CMK (cell line): ENCODE measurements at regions not wholly inside any gene's neighbourhood (a gene's known extent, or its start where the extent isn't known, plus 50 kb on each side); places are given as distances from the start of the nearest gene placed in this dataset.

Experiments used
- DNase-seq: peaks from one replicate; pipeline ENCODE4 v3.0.0-alpha.2; 2010; ENCODE audit warnings: low read depth

DNA sequence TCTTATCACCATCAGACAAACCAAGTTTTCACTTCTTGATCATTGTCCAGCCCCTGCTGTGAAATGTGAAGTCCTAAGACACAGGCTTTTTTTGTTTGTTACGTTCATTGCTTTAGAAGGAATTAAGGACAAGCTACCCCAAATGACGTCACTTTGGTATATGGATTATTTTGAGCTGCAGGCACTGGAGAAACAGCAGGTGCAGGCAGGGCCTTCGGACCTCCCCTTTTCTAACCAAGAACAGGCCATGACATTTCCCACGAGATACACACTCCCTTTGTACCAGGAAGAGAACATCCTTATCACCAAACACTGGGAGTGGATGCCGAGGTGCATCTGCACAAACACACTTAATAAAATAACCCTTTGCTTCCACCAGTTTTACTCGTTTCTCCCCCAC lies 418.0 kb upstream of the SULF2 start:
- no peak for DNase-seq

DNA sequence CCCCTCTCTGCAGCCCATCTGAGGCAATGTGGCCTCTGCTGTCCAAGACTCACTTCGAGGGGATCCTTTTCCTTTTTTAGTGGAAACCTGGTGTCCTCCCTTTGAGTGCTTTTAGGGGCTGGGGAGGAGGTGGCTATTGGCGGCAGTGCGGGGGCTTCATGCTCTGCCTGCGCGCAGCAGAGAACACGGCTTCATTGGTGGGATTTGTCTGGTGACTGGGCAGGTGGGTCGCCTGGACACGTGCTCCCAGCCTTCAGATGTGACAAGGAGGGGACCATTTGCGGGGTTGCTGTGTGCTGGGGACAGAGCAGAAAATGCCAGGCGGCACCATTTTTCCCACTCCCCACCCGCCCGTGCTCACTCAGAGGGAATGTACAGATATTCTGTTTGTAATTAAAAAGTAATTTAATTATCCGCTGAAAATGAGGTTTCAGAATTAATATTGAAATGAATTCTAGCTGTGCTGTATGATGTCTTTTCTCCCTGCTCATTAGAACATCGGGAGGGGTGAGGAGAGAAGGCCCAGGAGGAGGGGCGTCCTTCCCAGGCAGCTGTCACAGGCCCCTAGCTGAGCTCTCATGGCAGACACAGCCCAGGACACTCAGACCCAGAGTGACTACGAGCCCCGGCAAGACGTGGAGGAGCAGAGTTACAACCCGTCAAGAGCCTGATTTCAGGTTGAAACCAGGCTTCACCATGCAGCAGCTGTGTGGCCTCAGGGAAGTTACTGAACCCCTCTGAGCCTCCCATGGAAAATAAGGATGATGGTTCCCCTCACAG lies 417.2 kb upstream of the SULF2 start:
- DNase-seq, result no peak

DNA sequence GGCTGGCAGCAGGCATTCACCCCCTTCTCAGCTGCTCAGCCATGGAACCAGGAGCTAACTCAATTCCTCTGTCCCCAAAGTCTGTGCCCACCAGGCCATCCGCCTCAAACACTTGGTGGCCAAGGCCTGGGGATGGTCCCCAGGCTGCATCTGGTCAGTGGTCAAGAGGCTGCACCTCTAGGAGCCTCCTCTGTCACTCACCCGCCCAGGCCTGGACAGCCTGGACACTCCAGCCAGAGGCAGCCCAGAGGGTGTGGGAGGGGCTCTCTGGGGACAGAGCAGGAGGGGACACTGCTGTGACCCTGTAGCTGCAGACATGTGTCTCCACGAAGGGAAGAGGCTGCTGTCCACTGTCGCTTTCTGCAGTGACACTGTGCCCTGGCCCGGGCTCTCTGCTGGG lies 416.6 kb upstream of the SULF2 start:
- DNase-seq, result no peak

DNA sequence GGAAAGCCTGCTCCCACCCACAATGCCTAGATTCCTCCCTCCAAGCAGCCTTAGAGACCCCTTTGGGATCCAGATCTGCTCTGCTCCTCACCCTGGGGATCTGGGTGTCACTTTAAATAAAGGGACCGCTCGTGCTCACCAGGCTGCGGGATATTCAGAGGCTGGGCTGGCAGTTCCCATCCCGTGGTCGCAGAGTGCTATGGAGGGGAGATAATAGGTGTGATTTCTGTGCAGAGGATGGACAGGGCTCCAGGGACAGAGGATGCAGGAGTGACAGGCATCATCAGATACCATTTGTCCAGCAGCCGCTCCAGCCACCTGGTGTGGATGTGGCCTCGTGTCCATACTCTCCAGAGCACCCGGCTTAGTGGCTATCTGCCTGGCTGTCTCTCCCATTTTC lies 415.9 kb upstream of the SULF2 start:
- no peak for DNase-seq

DNA sequence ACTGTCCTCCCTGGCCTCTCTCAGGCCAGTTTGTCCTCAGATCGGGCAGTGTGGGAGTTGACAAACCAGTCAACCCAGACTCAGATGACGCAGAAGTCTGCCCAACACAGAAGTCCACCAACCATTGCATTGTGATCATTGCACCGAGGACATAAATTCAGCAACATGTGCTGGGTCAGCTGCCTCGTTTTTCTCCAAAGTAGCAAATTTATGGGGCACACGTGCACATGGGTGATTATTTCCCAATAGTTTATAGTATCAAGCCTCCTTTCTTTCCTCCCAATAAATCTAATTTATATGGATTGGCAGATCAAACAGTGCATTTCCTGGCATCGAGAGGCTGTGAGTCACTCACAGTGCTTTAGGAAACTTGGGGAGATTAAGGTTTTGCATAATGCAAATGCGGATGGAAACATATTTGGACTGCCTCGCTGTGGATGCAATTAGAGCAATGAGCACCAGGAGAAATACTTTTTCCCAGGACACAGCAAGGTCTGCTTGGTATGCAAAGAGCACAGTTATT lies 413.7 kb upstream of the SULF2 start:
- no peak for DNase-seq

DNA sequence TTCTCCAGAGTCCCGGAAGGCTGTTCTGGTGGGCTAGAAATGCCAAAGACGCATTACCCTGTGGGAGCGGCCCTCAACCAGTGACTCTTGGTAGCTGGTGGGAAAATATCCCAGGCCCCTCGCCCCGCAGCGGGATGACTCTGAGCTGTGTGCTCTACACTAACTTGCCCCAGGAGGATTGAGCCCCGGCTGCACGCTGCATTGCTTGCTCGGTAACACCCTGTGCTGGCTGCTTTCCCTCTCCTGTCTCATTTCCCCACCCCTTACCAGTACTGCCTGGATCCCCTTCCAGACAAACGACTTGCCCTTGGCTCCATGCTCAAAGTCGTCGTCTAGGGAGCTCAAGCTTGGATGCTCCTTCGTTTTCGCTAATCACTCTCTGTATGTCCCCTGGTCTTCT lies 411.8 kb upstream of the SULF2 start:
- no peak for DNase-seq

DNA sequence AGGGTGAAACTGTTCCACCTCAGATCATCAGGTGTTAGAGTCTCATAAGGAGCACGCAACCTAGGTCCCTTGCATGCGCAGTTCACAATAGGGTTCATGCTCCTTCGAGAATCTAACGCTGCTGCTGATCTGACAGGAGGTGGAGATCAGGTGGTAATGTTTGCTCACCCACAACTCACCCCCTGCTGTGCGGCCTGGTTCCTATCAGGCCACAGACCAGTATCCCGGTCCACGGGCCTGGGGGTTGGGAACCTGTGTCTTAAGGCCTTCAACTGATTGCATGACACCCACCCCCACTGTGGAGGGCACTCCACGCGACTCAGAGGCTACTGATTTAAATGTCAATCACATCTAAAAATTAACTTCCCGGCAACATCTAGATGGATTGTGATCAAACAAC lies 411.2 kb upstream of the SULF2 start:
- no peak for DNase-seq

DNA sequence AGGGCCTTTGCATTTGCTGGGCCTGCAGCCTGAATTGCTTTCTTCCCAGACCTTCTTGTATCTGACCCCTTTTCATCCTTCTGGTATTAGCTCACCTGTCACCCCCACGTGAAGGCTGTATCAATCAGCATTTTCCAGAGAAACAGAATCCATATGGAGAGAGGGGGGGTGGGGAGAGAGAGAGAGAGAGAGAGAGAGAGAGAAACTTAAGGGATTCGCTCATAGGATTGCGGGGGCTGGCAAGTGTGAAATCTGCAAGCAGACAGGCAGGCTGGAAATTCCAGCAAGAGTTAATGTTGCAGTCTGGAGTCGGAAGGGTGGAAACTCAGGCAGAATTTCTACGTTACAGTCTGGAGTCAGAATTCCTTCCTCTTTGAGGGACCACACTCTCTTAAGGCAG lies 410.7 kb upstream of the SULF2 start:
- no peak for DNase-seq

DNA sequence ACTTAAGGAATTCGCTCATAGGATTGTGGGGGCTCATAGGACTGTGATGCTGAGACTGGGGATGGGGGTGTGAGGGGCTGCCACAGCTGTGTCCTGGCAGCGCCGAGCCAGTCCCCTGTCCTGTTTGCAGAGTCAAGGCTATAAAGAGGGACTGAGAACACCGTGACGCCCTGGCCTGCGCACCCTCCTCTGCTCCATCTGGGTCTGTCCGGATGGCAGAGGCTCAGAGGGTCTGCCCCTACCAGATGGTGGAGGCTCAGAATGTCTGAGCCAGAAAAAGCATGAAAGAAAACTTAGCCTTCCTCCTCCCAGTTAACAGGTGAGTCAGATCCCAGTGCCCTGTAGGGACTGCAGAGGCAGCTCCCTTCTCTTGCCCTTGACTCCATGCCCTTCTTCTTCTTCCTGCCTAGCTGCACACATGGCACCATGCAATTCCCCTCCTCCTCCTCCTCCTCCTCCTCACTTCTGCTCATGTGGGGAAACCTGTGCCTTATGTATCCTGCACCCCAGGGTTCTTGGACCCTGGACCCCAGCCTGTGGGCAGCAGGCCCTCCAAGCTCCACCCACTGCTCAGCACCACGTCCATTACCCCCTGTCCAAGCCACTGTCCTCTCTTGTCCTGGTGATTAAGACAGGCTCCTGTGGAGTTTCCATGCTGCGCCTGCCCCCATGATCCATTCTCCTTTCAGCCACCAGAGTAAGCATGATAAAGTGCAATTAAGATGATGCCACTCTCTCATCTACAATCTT lies 410.0 kb upstream of the SULF2 start:
- no peak for DNase-seq

DNA sequence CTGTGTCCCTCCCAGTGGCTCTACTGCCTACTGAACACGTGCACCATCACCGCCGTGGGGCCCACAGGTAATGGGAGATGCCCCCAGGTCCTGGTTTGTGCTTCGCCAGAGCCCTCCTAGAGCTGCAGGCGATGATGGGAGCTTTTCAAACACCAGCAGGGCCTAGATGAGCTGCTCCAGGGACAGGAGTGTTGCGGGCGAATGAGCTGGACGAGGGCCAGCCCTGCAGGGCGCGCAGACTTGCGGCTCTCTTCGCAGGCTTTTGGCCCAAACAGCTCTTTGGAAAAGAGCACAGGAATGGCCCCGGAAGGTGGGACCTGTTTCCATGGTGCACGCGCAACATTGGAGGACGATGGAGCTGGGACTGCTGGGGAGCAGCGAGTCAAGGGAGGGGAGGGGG lies 409.3 kb upstream of the SULF2 start:
- no peak for DNase-seq

DNA sequence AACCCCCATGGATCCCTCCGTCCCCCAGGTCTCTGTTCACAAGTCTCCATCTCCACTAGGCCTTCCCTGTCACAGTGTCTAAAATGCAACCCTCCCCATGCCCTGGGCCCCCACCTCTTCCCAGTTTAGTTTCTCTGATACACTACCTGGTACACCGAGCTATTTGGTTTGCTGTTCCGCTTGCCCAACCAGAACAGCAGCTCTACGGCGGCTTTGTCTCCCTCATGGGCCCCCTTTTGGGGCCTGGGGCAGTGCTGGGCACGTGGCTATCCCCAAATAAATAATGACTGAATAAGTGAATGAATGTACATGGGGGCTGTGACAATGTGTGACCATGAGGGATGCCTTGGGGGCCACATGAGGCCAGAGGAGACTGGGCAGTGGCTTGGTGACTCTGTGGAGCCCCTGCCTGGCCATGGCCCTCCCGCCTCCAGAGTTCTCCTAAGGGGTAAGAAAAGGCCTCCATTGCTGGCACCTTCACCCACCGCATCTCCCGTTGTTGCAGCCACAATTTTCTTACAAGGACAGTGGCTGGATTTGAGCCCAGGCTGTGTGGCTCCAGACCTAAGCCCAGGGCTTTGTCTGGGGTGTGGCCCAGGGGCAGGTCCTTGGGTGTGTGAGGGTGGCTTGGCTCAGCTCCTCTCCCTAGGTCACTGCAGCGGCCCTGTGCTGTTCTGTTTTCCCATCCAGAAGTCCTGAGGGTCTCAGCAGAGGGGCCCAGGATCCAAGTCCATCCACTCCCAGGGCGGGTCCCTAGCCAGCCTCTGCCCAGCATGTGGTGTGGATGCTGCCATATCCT lies 408.5 kb upstream of the SULF2 start:
- no peak for DNase-seq

DNA sequence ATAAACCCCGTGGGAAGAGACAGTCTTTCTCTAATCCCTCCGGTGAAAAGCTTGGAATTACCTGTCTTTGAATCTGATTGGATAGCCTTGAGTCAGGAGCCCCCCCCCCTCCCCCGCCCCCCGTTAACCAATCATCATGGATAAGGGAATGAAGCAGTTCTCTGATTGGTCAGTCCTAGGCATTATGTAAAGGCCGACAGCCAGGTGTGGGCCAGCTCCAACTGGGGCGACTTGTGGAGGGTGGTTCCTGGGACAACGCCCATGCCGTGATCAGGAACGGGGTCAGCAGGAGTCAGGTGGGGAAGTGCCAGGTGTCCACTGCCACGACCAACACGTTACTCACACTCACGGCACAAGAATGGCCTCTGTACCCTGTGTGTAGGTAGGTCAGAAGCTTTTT lies 406.8 kb upstream of the SULF2 start:
- DNase-seq, result no peak

DNA sequence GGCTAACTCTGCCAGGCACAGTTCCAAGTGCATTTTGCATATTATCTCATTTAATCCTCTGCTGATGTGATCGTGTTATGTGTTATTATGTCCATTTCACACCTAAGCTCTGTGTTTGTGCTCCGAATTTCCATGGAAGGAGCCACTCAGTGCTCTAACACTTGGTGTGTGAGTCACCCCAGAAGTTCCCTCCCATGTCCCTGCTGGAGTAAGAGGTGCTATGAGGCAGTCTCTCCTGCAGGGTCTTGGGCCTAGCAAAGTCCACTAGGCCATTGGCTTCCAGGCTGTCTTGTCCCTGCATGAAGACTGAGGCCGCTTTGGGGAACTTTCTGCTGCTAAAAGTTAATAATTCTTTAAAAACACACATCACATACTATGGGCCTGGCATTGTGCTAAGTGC lies 405.9 kb upstream of the SULF2 start:
- DNase-seq, result no peak

DNA sequence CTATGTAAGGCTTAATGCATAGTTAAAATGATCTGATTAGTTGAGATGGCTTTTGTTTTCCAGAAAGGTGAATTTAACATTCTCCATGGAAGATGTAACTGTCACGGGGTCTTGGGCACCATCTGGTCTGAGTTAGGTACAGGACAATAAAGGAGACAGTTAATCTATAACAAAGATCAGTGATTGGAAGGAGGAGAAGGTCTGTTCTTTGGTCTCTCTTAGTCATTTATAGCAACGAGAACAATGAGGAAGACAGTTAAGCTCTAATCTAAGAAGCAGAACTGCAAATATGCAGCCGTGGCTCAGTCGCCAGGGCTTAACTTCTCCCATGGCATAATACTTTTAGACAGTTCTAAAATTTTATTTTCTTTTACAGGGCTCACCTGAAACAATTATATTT lies 405.5 kb upstream of the SULF2 start:
- no peak for DNase-seq

DNA sequence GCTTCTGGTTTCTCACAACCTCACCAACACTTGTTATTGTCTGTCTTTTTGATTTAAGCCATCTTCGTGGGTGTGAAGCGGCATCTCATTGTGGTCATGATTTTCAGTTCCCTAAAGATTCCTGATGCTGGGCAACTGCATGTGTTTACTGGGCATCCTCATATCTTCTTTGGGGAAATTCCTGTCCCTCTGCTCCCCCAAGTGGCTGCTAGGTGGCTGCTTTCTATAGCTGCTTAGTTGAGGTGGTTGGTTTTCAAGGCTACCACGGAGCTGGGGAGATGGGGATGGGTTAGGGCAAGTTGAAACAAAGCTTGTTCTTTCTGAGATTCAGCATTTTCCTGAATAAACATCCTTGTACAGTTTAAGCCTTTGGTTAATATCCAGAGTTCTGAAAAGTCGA lies 403.9 kb upstream of the SULF2 start:
- no peak for DNase-seq

DNA sequence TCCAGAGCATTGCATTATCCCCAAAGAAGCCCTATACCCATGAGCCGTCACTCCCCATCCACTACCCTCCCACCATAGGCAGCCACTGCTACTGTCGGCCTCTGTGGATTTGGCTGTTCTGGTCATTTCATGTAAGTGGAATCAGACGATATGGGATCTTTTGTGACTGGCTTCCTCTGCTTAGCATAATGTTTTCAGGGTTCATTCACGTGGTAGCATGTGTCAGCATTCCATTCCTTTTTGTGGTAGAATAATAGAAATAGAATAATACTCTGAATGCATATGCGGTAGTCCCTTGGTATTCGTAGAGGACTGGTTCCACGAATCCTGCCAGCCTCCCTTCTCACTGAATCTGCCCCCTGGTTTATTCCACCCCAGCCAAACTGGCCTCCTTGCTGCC lies 402.6 kb upstream of the SULF2 start:
- DNase-seq, result no peak

DNA sequence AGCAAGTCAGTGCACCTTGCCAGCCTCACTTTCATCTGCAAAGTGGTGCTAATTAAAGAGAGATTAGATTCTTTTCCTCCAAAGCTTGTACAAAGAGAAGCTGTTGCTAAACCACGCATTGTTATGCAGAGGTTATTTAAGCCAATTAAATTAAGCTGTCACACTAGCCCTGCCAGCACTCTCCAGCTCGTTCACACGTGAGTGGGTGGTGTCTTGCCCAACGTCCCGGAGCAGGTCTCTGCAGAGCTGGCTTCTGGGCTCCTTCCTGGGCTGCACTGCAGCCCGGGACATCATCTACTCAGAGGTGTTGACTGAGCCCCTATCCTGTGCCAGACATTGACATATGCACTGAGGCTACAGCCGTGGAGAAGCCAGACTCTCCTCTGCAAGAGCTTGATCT lies 401.6 kb upstream of the SULF2 start:
- no peak for DNase-seq

DNA sequence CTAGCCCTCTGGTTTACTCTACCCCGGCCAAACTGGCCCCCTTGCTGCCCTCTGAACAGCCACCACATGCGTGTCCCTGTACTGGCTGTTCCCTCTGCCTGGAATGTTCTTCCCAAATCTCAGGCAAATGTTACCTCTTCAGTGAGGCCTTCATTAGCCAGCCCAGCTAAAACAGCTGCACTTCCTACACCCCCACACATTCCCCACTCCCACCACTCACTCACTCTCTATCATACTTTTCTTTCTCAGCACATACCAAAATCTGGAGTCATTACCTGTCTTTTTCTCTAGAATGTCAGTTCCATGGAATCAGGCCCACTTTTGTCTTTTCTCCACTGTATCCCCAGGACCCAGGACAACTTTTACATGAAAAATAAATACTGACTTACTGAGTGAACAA lies 401.2 kb upstream of the SULF2 start:
- no peak for DNase-seq

DNA sequence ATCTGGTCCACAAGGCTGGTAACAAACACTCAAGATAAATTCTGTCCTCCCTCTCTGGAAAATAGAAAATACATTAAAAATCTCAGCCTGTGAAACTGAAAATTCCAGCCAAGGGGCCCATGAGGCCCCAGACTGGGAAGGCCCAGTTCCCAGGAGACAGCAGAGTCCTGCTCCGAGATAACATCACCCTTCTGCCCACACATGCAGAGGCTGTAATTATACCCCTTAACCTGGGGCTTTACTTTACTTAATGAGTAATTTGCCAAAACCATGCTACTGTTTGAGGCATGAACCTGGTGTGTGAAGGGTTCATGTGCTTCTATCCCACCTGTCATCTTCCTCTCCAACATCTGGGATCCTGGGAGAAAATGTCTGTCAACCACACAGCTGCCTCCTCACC lies 398.9 kb upstream of the SULF2 start:
- DNase-seq, result no peak

DNA sequence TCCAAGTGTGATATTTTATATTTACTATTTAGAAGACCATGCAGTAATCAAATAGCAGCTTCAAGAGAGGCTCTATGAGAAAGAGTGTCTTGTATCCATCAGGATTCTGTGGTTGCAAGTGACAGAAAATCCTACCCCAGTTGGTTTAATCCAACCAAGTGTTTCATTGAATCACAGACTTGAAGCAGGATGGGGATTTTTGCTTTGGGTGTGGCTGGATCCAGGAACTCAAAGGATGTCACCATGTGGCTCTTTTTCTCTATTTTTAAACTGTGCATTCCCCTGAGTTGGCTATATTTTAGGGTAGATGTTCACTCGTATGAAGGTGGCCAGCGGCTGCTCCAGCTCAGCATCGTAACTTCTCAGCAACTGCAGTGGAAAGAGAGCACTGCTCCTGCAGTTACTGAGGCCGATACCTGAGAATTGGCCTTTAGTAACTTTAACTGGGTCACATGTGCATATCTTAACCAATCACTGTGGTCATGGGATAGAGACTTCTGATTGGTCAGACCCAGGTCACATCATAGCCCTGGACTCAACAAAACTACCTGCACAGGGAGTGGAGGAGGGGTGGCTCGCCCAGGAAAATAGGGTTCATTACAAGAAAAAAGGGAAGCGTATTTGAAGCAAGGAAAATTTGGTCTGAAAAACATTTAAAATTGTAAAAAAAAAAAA lies 396.1 kb upstream of the SULF2 start:
- no peak for DNase-seq

DNA sequence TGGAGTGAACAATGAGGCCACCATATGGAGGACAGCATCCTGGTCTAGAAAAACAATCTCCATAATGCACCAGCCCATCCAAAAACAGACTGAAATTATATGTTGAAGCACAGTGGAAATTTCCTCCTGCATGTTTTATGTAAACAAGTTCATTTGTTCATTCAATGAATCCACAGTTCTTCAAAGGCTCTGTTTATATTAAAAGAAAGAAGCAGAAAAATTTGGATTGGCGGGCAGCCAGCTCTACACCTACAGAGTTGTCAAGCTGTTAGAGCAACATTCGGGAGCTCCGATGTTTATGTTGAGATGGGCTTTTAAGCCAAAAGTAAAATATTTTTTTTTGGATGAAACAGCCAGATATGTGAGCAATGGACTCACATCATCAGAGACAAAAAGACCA lies 395.3 kb upstream of the SULF2 start:
- DNase-seq, result no peak

DNA sequence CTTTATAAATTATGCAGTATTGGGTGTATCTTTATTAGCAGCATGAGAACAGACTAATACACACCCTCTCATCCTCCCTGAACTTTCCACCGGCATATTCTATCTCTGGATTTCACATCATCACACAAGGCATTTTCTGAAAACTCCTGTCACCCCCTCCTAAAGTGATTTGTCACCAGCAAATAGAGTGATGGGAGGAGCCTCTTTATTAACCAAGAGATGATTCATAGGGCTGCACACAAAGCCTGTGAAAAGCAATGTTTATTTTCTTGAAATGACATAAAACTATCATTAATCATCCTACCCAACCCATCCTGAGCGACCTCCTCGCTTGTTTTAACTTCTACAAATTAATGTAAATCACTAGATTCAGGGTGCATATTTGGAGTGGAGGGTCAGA lies 394.7 kb upstream of the SULF2 start:
- DNase-seq, result no peak
